Activated CD4-positive, alpha-beta T cell treated with anti-CD3 and anti-CD28 coated beads, Interleukin-2, amount 50 U/mL, for 16 hours (primary cell): ENCODE measurements at regions not wholly inside any gene's neighbourhood (a gene's known extent, or its start where the extent isn't known, plus 50 kb on each side); places are given as distances from the start of the nearest gene placed in this dataset.

Experiments used
- DNase-seq: peaks from one replicate; pipeline ENCODE4 v3.0.0-alpha.2; 2020

- no peak for DNase-seq
These were observed 91.5 kb upstream of the BEND6 start for GRCh38 chr6:56863366-56863765.

DNA sequence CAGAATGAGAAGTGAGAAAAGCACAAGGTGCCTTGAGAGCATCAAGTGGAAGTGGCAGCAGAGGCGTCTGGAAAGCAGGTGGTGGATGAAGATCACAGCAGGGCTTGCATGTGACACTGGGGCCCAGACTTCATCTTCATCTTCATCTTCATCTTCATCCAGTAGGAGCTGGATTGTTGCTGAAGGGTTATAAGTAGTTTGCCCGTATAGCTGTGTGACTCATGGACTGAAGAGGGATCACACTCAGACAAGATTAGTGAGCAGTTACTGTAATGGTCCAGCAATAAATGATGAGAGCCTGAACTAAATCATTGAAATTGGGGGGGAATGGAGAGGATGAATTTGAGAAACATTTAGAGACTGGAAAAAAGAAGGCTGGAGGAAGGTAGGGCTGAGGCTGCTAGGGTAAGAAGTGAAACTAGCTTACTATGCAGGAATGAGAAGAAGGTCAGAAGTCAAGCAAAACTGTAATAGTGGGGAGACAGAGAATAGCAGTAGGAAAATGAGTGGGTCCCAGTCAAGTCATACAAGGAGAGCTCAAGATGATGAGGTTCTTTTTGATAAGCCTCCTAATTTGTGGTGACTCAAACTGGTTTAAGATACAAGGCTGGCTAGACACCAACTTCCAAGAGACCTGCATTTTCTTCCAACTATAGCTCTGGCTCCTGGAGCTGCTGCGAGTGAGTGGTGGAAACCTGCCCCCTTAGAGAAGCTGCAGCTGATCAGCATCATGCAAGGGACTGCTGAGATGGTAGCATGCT lies 92.3 kb upstream of the BEND6 start:
- DNase-seq, result no peak

DNA sequence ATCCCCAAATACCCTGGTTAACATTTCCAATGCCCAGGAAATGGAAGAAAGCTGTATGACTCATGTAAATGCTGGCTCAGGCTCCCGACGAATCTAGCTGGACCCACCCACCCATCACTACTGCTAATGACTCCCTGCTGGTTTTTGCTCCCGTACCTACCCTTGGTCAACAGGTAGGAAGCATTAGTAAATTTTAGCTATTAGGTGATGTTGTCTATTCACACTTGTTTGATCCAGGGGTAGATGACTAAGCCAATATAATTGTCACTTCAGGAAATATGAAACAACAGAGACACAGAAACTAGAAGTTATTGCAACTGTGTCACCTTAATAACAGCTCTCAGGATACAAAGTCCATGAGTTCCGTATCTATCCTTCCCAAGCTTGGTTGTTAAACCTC lies 94.4 kb upstream of the BEND6 start:
- DNase-seq, result no peak

- DNase-seq, result no peak
These were observed 98.8 kb upstream of the BEND6 start for GRCh38 chr6:56856036-56856580.

DNA sequence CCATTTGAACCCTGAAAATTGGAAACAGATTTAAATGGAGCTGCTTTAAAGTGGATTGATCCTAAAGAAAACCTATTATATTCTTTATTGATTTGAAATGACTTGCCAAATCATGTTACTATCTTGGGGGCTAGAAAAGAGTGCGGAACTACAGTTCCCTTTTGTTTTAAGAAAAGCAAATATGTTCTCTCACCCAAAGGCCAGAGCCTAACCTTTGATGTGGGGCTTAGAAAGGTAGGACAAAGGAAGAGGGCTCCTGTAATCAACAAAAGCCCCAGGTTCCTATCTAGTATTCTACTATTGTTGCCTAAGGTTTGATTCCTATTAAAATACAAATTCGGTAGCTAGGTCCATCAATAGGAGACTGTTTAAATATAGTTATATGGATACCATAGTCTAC lies 100.8 kb upstream of the BEND6 start:
- no peak for DNase-seq

- no peak for DNase-seq
These were observed 101.4 kb upstream of the BEND6 start for GRCh38 chr6:56853541-56853940.

DNA sequence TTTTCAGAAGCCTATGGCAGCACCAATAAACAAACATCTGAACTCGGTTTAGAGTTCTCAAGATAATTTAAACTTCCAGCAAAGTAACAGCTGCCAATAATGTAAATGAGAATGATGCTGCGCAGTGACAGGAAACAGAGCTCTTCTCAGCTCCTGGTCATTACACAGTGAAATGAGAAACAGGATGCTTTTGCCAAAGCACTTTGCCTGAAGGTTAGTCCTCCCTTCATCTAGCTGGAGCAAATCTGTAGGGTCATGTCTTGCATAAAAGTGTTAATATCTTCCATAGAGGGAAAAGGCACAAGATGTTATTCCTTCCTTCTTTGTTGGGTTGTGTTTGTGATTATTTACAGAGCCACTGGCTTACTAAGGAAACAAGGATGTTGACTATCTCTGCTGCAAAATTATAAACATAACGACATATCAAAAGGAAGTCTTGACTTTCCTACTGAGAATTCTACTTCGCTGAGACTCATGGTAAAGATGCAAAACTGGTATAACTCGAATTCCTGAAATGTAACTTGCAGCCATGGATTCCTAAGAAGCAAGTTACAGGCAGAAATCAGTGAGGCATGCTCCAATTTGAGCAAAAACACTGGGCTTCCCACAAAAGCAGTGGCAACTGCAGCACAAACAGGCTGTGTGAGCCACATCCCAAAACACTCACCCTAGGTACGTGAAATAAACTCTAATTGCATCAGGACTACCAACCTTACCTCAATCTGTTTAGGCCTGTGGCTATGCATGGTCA lies 102.5 kb upstream of the BEND6 start:
- no peak for DNase-seq

- DNase-seq, result peak; percentile 86
These were observed 103.2 kb upstream of the BEND6 start for GRCh38 chr6:56851541-56852259.

- no peak for DNase-seq
These were observed 103.8 kb upstream of the BEND6 start for GRCh38 chr6:56851074-56851473.

DNA sequence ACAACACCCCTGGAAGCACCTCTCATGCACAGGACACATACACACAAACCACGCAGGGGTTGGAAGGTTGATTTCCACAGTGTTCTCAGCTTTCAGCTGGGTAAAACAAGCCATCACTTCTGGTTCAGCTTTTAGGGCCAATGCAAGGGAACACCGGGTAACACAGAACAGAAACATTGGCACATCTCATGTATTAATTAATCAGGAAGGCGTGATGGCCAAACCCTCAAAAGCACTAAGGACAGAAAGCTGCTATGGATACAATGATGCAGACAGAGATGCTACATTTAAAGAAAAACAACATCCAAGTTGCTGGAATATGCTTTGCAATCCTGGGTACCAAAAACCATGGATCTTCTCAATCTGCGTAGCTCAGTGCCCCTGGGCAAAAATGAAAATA lies 104.3 kb upstream of the BEND6 start:
- no peak for DNase-seq

DNA sequence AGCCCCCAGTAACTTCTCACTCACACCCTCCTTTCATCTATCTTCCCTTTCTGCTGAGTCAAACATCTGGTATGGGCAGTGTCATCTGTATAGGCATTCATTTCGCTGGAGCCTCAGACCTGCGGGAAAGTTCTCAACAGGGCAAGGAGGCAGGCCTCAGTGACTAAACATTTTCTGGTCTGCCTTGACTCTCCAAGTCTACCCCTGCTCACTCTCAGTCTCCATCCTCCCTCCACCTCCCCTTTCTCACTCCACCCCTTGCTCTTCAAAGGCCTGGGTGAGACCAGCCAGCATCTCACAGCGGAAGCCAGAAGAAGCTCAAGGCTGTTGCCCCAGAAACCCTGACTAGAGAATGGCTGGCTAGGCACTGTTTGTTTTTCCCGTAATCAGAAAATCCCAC lies 105.0 kb upstream of the BEND6 start:
- DNase-seq, result no peak

DNA sequence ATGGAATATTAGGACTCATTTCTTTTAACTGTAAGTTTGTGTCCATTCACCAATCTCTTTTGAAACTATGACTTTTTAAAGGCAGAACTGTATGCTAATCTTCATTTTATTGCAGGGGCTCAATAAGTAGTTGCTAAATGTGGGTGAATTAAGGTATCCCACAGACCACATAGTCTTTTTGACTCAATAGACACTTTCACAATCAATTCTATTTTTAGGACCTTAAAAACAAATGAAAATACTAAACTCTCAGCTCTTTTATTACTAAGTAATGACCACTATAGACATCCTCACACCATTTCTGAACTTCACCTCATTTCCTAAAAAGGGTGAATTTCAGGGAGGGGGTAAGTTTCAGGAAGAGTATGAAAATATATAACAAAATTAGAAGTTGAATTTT lies 106.8 kb upstream of the BEND6 start:
- no peak for DNase-seq

DNA sequence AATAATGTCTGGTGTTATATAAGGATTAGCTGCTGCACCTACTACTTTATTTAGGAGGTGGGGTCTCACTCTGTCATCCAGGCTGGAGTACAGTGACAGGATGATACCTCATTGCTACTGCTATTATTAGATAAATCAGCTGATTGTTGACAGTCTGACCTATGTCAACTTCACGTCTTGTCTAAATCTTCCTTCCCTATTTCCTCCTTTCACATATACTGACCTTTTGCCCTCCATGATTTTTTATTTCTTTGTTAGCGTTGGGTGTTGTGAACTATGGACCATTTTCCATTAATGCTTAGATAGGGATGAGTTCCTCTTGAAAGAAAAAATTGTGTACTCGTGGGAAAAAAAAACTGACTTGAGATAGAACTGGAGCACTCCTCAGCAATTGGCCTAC lies 109.9 kb upstream of the BEND6 start:
- no peak for DNase-seq

- peak; percentile 71 for DNase-seq
These were observed 111.2 kb upstream of the BEND6 start for GRCh38 chr6:56843476-56844349.

GRCh38 chr6:56842686-56843475 lies 112.0 kb upstream of the BEND6 start:
- no peak for DNase-seq

DNA sequence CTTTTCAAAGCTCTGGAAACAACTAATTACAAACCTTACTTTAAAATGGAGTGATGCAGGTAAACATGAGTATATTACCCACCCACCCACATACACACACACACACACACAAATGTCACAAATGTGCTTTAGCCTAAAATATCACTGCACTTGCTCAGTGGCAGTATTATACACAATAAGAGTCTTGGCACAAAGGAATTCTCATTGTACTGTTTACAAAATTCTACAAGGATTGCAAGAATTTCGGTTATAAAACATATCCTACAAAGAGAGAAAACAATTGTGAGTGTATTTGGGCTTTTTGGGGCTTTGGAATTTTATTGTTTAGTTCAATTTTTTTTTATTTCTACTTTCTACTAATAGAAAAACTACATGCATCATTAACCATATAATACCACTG lies 113.2 kb upstream of the BEND6 start:
- DNase-seq, result no peak

DNA sequence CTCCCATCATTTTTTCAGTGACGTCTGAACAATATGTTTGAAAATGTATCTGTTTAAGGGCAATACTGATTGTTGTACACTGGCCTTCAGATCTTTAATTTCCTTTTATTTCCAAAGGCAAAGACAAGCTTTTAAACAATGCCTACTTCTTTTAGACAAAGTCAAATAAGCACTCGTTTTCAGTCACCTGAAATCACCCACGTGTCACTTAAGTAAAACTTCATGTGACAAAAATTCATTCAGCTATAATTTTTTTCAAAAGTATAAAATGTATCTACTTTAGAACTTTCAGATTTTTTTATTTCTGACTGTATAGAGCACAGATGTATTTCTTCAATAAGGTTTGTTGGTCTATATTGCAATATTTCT lies 113.5 kb upstream of the BEND6 start:
- no peak for DNase-seq

- no peak for DNase-seq
These were observed 114.2 kb upstream of the BEND6 start for GRCh38 chr6:56840467-56841380.

DNA sequence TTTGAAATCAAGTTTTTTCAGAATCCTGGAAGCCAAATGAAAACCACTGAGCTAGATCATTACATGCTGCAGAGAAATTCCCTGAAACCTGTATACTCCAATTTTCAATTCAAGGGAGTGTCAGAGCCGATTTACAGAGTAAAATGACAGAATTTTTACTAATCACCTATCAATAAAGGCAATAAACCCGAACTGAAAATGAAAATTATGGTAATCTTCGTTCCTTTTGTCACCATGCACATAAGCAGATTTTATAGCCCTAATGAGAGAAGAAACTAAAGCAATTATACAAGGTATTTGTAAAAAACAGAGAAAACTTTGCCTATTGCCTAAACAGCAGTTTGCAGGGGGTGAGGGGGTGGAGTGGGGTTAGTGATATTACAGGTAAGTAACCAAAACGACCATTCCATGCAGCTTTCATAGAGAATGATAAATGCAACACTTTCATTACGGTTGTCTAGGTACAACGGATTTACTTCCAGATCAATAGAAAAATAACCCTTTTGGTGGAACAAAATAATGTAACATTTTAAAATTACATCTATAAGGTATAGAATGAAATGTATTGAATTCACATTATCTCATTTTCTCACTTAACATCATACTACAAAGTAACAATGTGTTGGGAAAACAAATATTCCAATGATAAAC lies 115.2 kb upstream of the BEND6 start:
- no peak for DNase-seq

DNA sequence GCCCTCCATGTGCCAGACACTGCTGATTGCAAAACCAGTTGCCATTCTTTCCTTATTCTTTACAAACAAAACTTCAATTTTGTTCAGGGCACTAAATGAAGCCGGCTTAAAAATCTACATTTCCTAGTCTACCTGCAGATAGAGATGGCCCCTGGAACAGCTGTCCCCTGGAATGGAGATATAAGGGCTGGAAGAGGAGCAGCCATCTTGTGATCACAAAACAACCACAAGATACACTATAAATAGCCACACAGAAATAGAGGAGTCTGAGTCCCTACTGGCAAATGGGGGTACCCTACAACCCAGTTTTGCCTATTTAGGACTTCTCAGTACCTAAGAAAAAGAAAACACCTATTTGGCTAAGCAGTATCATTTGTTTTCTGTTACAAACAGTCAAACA lies 115.9 kb upstream of the BEND6 start:
- no peak for DNase-seq
